Activated T-helper 1 cell treated with anti-CD3 and anti-CD28 coated beads, Interleukin-2, amount 50 U/mL, for 16 hours (primary cell): ENCODE measurements at regions not wholly inside any gene's neighbourhood (a gene's known extent, or its start where the extent isn't known, plus 50 kb on each side); places are given as distances from the start of the nearest gene placed in this dataset.

Experiments
- DNase-seq, 2 donors: peaks; one replicate each; pipeline ENCODE4 v3.0.0-alpha.2; 2020; ENCODE audit warnings: low read depth in 1 of 2, low spot score in 1 of 2

DNA sequence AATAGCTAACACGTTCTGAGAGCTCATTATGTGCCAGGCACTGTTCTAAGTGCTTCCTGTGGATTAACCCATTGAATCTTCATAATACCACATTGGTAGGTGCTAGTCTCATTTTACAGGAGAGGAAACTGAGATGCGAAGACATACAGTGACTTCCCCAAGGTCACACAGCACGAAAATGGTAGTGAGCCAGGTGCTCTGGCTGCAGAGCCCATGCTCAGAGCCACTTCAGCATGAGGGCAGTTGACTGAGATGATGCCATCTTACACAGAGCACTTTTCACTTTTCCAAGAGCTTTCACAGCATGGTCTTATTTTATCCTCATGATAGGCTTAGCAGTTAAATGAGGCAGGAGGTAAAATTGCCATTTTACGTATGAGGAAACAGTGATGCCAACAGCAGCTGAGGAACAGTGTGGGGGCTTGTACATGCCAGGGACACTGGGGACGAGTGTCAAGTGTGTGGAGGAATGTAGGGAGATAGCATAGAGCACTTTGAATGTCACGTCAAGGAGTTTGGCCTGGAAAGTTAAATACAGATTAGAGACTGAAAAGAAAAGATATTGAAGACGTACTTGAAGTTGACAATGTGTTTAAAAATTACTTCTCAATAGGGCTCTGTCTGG, 180.0 kb downstream of the KIF4B start:
- no peak for DNase-seq

DNA sequence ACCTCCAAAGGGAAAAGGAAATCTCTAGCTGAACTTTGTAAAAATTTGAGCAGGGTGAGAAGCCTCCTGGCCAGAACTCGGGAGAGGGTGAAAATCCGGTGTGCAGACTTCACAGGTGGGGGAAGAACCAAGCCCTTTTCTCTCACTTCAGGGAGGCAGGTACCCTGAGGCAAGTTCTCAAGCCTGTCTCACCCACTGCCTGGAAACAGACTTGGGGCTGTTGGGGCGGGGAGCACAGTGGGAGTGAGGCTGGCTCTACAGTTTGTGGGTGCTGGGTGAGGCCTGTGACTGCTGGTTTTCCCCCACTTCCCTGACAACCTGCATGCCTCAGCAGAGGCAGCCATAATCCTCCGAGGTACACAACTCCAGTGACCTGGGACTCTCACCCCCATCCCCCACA, 187.1 kb downstream of the KIF4B start:
- DNase-seq, result no peak

DNA sequence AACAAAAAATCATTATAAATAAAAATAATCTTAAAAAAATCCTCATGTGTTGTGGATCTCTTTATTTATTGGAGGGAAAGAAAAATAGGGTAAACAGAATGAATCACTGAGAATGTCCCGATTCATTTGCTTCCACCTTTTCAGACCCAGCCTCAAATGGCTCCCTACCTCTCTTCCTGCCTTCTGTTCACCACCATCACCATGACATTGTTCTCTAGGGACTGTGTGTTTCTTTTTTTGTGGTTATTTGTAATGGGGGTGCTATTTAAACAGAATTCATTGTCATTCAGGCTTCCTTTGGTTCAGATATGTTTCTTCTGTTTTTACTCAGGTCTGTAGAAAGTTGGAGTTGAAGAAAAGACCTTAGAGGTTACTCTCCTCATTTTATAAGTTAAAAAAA, 198.2 kb downstream of the KIF4B start:
- no peak for DNase-seq

DNA sequence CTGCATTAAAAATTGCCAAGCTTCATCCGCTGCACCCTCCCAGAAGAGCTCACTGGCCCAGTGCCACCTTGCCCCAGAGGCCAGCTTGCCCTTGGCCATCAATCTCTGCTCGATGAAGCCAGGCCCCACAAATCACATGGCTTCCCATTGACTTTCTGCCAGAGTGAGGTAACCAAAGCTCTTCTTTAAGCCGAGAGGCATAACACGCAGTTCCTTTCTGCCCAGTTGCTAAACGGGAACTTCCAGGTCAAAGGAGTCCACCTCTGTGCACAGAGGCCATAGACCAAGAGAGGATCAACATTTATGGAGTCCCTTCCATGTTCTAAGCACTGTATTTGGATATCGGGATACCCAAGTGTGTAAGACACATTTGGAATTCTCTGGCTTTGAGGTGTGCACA, 208.8 kb downstream of the KIF4B start:
- no peak for DNase-seq

DNA sequence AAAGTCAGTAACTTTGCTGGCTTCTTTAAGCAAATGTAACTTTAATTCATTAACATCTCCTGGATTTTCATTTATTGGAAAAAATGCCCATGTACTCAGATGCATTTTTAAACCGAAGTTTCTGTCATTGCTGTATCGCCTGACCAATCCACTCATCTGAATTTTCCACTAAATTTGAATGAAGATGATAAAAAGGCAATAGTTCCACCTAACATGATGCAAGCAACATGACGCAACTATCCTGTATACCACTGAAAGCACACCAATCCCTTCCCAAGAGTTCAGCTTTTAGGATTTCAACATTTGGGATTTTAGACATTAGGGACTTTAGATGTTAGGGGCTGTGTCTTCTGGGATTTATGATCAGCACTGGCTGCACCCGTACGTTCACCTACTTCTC, 215.6 kb downstream of the KIF4B start:
- no peak for DNase-seq

DNA sequence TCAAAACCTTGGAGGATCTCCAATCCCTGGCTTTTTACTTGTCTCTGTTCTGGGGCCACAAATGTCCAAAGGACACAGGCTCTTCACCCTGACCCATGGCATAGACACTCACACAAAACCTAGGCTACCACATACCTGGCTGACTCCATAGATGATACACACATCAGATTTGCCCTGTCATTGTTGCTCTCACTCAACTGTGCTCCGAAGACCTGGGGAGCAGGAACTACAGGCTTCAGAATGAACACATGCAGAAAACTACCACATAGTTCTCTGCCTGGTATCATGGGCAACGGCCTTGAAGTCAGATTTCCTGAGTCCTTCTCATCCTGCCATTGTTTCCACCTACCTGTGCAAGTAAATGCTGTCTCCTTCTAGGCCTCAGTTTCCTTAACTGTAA, 226.2 kb downstream of the KIF4B start:
- DNase-seq, result no peak

DNA sequence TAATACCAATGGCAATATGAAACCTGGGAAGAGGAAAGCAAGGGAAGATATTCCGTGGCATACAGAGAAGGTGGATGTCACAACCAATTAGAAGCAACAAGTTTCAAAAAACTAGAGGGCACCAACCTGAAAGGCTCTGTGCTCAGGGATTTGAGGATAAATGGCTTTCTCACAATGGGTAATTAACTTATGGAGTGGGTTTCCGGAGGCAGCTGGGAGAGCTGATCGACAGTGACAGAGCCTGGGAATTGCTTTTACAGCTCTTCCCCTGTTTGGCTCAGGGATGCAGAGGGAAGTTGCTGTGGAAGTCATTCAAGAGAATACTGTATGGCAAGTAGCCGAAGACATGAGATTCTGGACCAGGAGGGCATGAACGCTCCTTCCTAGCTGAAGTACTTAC, 237.0 kb downstream of the KIF4B start:
- DNase-seq, result no peak

DNA sequence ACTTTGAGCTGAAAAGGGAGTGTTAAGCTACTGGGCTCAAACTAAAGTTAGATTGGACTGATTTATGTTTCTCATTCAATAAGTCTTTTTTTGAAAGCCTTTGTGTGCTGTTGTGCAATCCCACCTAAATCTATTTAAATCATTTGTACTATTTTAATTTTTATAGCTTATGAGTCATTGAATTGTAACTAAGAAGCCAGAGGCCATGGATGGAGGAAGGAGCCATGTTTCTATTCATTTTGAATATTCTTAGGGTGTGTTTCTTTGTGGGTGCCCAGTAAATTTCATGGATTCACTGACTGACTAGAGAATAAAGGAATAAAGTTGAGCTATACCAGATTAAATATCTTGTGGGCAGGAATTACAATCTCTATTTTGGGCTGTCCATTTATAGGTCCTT, 238.5 kb downstream of the KIF4B start:
- DNase-seq, result no peak

DNA sequence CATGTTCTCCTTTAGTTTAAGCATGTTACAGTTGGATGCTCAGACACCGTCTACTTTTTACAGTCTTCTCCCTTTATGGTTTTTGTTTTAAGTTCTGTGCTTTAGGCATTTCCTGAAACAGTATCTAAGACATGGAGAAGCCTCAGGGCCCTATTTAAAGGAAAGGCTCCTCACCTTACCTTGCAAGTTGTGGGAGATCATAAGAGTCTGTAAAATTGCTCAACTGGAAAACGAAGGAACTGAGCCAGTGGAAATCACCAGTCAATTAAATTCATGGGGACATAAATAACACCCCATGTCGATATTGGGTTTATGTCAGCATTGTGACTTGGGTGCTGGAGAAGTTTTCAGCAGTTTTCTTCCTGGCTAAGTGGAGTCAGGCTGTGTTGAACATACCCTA, 239.2 kb downstream of the KIF4B start:
- no peak for DNase-seq

DNA sequence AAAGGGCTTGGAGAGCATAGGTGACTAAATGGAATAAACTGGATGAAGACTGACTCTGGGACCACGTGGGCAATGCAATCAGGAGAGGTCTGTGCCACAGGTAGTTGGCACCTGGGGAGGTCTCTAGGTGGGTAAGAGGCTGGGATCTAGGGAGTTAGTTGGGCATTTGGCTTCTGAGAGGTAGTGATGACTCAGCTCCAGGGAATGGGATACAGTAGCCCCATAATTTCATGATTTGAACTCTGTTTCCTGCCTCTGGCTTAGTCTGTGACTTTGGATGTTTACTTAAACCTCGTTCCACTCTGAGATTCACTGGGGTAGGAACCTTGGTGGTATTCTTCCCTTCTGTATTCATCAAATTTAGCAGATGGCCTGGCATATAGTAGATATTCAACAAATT, 240.8 kb downstream of the KIF4B start:
- no peak for DNase-seq

DNA sequence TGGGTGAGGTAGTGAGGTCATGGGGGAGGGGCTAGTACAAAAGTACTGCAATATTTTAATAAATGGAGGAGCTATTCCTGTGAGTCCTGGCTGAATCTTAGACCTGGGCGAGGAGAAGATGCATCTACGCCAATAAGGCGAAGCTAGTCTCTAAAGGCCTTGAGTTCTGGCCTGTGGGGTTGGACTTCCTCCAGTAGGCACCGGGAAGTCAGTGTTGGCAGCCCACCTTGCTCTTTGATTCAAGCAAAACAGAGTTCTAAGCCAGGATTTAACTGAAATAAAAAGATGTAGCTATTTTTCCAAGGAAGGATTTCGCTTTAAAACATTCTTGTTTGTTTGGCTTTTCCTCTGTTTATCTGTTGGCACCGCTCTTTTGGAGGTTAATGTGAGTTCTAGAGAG, 244.6 kb downstream of the KIF4B start:
- DNase-seq, result no peak

DNA sequence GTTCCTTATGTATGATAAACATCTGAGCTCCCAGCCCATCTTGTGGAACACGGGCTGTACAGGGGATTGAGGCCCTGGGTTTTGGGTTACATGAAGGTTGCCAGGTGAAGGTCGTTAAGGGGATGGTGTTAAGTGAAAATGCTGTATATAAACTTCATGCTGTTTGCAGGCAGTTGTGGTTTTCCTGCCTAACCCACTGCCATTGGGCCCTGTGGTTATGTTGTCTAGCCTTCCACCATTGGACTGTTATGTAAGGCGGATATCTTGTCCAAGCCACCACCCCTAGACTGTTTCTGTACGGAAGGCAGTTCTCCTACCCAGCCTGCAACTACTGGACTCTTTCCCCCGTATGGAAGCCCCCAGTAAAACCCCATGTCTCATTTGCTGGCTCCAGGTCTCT, 246.1 kb downstream of the KIF4B start:
- DNase-seq, result no peak

DNA sequence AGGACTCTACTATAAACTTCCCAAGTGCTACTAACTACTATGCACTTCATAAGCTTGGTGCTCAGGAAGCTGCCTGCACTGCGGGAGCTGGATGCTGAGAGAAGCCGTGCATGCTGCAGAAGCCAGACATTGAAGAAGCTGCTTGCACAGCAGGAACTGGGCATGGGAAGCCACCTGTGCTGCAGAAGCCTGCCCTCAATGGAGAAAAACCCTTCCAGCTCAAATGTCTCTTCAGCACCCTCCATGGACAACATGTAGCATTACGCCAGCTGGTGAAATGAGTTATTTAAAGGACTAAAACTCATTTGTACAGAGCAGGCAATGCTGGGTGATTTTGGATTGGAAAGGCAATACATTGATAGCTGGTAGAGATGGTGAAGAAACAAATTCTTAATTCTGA, 247.2 kb downstream of the KIF4B start:
- DNase-seq, result no peak

DNA sequence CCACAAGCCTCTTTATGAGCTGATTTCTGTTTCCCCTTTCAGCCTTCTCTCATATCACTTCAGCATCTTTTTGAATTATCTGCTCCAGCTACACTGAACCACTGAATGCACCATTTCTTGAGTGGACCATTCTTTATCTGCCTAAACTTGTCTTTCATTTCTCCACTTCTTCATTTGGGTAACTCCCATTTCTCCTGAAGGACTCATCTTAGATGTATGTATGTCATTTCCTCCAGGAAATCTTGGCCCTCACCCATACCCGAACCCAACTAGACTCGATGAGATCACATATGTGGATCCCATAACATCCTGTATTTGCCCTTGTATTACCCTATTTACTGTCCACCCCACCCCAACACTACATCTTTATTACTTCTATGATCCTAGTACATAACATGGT, 249.8 kb downstream of the KIF4B start:
- DNase-seq, result no peak

DNA sequence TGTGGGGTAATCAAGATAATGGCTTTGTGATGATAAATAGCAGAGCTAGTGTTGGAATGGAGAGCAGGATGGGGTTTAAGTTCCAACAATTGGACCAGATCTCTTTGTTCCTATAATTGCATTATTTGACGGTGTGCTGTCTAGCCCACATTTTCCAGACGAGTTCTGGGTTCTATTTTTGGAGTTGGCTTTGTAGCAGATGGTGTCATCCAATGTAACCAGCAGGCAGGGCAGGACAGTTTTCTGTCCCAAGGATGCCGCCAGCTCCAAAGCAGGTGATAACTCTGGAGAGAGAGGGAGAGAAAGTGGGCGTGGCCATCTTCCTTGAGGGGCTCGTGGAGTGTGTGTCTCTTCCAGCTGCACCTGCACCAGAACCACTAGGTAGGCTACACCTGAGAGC, 251.3 kb downstream of the KIF4B start:
- no peak for DNase-seq

DNA sequence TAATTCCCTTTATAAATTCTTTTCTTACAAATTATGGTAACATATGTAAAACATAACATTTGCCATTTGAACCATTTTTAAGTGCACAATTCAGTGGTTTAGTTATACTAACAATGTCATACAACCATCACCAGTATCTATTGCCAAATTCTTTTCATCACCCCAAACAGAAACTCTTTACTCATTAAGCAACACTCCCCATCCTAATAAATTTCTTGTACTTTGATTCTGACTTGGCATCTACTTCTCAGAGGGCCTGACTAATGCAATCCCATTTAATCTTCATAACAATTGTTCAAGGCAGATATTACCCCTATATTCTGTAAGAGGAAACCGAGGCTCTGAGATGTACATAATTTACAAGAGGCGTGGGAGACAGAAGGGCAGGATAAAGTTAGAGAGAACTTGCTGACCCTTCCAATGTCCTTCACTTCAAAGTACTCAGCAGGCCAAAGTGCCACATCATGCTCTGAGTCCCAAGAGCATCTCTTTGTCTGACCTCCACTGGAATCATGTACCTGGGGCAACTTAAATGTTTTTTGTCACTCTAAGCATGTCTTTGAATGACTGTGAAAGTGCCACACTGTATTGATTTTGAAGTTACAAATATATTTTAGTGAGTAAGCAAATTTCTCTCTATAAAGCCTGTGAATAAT, 255.3 kb downstream of the KIF4B start:
- DNase-seq, result no peak

DNA sequence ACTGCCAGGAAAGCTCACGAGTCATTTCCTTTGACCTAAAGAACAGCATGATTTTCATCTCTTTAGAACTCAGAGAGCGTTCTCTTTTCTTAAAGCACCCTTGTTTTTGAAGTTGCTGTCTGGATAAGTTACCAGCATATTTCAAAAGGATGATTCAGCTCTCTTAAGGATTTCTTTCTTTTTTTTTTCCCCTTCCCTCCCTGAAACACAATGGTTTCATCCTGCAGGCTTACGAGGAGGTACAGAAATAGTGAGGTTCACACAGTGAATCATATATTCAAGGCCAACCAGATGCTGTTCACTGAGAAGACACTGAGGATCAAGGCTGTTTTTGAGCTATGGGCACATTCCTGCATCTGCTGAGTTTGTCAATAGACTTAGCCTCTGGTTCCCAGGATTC, 257.2 kb downstream of the KIF4B start:
- DNase-seq, result no peak

DNA sequence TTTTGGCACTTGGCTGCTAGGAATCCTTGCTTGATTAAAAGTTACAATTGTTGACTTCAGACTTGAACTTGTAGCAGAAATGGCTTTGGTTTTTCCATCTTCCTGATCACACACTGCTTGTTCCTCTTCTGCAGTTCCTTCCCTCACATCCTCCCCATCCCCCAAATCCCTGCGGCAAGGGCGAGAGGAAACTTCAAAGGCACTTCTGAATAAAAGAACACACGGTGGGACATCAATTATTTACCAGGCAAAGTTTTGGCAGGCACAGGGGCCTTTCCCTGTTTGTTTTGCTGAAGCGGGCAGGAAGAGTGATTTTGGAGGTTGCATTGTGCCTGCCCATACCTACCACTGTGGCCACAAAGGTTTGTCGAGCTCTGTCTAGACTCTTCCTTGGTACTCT, 260.9 kb downstream of the KIF4B start:
- DNase-seq, result no peak

DNA sequence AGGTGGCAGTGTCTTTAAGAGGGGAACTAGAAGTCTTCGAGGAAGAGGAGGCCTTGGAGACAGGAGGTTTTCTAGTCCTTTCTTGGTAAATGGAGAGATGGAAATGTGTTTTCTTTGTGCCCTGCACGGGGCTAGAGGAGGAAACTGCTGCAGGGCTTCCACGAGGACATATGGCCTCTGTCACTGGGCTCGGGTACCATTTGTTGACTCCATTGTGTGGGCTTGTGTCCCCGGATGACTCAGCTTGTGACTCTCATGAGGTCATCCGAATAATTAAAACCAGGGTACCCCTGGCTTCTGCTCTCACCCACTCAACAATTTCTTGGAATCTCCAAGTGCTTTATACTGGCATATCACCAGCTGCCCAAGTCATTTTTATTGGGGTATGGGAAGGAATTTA, 261.7 kb downstream of the KIF4B start:
- no peak for DNase-seq

DNA sequence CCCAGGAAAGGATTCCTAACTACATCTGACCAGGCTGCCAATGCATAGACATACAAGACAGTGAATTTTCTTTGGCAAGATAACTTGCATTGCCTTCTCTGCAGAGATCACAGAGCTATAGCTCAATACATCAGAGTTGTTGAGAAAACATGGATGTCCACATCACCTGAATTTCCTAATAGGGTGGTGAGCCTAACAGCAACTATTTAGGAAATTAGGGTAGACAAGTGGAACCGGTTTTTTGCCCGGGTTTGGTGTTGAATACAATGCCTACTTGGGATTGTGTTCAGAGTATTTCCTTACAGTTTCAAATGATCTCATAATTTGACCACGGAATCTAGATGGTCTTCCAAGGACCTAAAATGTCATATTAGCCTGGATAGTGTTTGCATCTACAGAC, 262.7 kb downstream of the KIF4B start:
- no peak for DNase-seq

DNA sequence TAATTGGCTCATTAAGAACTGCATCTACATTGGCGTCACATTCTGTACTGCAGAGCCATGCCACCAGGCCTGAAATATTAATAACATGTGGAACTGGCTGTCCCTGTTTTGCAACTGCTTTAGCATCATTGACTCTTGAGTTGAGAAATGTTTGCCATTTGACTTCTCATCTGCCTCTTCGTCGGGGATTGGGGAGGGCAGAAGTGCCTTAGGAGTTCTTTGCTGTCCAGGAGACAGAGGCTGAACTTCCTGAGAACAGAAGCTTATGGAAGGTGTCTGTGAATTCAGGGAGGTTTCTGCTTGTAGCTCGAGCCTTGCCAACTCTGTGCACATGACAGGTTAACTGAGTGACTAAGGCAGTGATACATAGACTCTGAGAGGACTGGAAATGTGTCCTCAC, 265.0 kb downstream of the KIF4B start:
- no peak for DNase-seq

DNA sequence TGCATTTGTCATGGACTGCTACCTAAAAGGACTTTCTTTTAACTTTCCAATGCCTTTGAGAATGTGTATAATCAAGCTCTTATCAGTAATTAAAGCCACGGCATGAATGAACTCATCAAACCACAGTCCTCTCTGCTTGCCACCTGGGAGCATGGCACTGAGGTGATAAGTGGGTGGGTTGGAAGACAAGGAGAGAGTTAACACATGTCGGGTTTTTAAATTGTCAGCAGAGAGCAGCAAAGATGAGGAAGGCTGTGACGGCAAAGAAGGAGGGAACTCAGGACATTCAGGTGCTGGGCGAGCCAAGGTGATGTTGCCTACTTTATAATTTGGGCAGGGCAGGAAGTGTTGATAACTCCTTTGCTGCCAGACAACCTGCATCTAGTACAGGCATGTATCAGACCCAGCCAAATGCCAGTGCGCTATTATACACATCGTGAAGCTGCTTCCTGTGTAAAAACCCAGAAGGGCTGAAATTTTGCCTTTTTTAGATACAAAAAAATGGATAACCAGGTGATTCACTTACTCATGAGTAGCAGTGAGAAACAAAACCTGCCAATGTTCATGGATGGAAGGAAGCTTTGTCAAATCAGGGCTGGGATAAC, 269.1 kb downstream of the KIF4B start:
- no peak for DNase-seq

DNA sequence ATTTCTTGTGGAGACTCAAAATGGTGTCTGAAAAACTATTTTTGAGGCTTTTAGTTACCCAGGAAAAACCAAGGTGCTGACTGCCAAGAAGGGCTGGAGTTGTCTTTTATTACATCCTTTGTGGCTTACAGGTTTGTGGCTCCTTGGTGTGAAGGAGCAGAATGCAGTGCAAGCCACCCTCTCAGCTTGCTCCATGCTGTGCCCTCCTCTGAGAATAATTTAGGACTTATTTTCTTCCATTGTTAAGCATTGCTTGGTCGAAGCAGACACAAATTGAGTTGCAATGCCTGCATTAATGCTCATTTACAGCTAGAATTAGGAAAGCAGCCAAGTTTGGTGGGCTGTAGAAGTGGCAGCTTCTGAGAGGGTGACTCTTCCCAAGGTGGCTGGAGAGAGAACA, 272.2 kb downstream of the KIF4B start:
- no peak for DNase-seq
